GM18502 (cell line): ENCODE measurements at regions not wholly inside any gene's neighbourhood (a gene's known extent, or its start where the extent isn't known, plus 50 kb on each side); places are given as distances from the start of the nearest gene placed in this dataset.
"Not testable (repeated sequence)": the region's sequence is repeated elsewhere in the genome, so short reads cannot be mapped to it uniquely, and the experiment has no call there.

Experiments
- ATAC-seq: cut with Tn5 transposase; IDR thresholded peaks from one replicate; pipeline ENCODE4 v1.9.1; 2021; ENCODE audit warnings: mild to moderate bottlenecking; ENCODE audit not compliant: unreplicated experiment, poor library complexity

DNA sequence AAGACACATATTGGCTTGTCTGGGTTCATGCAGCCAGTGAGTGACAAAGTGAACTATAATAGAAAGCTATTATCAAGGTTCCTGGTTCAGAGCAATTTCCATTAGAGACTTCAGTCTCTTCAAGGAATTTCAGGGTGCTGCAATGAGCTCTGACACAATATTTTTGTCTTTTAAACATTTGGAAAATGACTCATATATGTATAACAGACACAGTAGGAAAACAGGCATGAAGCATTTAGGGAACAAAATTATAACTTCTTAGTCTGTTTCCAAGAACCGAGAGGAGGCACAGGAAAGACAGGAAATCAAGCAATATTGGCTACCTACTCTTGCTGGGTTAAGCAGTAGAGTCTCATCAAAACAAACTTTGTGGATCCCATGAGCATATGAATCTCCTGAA is 170.4 kb downstream of the PTPRC start:
- ATAC-seq: no peak

DNA sequence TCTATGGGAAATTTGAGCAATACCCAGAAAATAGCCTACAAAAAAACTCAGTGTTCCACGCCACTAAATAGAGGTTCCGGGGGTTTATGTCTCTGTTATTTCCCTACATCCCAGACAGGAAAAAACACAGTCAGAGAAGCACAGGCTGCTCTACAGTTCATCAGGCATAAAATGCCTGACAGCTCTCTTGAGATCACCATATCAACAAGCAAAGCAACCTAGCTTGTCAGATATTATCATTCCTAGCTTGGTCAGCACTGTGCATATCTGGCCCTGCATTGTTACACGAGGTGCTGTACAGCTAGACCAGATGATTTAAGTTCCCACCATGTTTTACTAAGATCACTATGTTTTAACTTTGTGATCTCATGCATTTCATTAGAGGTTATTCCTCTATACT is 172.6 kb downstream of the PTPRC start:
- ATAC-seq: no peak

DNA sequence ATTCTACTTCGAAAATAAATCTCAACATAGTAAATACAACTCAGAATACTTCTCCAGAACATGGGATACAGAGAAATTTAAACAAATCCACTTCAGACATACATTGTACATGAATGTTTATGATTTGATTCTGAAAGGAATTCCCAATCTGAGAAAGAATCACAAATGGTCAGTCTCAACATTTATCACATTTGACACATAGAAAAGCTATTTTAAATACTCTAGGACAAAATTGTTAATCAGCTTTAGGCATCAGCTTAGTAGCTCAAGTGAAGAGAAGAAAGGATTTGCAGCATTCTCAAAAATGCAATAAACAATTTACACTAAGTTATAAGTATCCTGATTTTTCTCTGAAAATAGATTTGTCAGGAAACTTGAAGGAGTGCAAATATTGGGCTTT is 184.8 kb downstream of the PTPRC start:
- ATAC-seq: no peak

DNA sequence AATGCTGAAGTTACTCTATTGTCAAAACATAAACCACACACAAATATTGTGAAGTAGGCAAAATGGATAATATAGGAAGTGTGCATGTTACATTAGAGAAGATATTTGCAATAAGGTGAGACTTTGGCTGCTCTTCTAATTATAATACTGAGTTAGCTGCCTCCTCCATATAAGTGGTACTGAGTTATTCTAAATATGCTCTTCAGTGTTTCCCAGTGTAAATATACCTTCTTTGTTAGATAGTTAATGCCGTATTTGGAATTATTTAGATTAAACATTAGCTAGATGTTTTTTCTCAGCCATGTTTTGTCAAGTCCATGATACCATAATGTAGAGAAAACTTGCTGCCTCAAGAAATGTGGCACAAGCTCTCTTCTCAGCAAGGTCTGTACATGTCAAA is 186.4 kb downstream of the PTPRC start:
- ATAC-seq: no peak

DNA sequence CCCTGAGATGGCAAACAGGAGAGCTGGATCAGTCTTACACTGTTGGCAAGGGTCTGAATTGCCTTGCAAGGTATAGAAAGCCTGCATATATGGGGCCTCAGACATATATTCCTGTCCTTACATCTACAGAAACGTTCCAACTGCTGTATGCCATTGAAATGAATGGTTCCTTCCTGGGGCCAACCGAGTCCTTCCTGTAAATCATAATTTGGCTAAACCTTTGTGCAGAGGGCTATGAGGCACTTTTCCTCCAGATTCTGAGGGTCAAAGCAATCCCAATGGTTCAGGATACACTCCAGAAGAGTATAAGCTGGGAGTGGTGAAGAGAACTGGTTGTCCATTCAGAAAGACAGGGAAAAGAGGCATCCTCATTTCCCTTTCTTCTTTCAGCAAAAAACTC is 190.5 kb downstream of the PTPRC start:
- ATAC-seq: no peak

DNA sequence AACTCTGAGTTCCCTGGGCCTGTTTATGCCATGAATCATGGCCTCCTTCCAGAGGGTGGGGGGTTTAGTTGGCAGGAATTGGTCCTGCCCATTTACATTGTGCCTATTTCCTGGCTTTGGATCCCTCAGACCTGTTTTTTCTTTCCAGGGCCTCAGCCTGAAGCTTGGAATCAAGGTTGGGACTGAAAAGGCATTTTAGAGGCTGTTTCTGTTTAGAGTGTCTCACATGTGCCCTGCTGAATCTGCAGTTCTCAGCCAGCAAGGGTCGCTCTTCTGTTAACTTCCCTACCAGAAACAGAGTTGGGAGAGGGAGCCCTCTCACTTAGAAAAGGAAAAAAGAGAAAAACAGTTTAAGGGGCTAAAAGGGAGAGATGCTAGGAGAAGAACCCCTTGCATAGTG is 191.1 kb downstream of the PTPRC start:
- no peak for ATAC-seq

DNA sequence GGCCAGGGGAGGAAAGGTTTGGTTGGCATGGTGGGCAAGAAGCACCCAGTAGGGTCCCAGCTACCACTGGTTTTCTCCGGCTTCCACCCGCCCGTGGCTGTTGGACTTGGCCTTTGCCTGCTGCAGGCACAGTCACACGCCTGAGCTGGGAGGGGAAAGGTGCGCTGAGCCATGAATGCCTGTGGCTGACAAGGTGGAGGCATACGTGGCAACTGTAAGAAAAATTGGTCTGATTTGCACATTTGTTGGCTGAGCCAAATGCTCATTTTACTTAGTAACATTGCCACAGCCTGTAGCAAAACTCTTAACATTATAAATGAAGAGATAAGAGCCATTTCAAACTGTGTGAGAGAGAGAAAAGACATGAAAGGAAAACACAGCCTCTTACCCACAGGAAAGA is 191.6 kb downstream of the PTPRC start:
- ATAC-seq: no peak

DNA sequence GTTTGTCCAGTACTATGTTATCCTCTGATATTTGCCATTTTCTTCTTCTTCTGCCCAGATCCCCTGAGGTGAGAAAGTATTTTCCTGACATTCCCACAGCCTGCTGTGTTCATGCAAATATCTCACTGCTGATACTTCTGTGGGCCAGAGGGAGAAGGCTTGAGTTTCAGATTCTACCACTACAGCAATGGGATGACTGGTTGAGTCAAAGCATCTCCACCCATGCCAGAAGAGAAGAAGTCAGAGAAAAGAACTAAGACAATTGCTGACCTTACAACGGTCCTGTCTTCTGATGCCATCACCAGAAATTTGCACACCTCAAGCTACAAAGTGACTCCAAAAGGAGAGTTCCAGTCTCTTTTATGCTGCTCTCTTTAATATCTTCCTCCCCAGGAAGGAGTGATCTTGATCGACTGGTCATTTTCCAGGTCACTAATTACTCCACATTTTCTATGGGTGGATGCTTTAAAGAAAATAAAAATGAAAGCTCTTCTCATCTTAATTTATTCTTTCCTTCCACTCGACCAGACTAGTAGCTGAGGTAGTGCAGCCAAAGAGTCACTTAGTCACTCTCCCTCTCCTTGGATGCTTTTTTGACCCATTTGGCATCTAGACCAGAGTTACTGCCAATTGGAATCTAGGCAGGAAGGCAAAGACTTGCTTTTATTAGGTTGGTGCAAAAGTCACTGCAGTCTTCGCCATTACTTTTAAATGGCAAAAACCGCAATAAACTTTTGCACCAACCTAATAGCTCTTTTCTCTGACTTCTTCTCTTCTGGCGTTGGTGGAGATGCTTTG is 195.1 kb downstream of the PTPRC start:
- peak; percentile 53 for ATAC-seq

DNA sequence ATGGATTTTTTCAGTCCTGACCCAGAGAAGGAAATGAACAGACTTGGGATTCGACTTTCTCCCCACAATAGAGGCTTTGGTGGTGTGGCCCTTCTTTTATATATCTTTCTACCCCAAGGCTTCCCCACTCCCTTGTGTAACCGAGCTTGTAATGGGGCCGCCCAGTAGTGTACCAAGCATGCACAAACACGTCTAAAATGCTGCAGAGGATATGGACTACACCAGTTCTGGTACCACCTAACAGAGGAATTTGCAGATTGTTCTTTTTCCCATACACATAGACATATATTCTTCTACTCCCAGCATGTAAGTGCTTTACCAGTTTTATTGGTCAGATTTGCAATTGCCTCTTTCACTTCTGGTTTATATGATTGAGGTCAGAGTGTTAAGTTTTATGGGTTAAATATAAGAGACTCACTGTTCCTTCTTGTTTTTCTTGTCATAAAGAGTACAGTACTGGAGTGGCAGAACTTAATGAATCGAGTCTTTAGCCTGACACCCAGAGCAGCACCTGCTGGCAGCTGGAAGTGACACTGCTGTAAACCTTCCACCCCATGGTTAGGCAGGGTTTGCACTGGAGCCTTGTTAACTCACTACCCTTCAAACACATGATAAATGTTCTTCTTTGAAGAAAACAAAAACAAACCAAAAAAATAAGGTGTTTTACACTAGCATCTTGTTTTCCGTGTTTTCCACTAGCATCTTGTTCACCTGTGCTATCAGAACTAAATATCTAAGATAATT is 198.6 kb downstream of the PTPRC start:
- no peak for ATAC-seq

DNA sequence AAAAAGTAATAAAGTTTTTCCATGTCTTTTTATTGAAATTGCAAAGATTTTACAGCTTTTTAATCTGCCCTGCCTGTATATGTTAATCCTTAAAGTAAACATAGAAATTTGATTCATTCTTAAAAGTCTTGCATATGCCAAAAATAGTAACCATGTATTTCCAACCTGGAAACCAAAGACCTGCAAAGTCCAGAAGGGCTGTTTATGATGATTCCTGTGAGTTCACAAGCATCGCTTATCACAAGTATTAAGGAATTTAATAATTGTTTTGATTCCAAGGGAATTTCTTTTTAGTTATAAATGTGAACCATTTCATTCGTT is 199.1 kb downstream of the PTPRC start:
- no peak for ATAC-seq

DNA sequence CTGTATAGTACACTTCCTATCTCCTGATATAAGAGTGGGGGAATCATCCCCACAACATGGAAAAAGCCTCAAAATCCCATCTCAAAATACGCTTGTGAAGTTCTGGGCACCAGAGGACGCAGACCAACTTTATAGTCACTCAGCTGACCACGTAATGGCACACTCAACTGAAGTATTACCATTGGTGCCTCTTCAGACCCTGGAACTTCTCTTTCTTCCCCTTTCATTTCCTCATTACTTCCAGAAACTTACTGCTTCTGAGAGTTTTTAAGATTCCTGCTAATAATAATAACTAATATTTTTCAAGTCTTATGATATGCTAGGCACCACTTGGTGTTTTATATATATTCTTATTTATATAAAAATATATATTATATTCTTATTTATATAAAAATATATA is 202.6 kb downstream of the PTPRC start:
- no peak for ATAC-seq

DNA sequence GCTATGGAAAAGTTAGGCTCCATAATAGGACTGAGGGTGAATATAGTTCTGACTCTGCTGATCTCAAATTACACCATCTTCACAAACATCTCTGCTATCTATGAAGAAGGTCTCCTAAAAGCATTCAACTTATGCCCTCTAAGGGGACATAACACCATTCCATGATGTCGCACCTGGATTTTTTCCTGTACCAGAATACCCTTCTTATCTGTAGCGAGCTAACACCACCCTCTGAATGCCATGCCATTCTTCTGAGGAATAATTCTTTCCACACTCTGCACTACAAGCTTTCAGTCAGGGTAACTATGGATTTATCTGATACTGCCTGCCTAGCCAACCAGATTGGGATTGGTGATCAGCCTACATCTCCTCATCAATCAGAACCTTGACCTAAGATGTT is 203.8 kb downstream of the PTPRC start:
- ATAC-seq: no peak

DNA sequence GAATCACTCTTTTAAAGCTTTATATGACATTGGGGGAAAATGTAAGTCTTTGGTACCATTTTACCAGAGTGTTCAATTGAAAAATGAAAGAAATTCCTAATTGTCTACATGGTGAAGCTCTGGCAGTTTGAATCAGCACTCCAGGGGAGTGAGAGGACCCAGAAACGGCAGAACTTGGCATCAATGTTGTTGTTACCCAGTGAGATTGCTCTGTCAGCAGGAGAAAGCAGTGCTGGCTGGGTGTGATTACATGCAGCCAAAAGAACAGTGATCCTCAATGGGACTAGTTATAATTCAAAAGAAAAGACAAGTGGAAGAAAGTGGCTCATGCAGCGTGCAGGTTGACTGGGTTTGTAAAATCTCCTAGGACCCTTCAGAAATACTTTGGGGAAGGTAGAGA is 206.4 kb downstream of the PTPRC start:
- ATAC-seq: no peak

DNA sequence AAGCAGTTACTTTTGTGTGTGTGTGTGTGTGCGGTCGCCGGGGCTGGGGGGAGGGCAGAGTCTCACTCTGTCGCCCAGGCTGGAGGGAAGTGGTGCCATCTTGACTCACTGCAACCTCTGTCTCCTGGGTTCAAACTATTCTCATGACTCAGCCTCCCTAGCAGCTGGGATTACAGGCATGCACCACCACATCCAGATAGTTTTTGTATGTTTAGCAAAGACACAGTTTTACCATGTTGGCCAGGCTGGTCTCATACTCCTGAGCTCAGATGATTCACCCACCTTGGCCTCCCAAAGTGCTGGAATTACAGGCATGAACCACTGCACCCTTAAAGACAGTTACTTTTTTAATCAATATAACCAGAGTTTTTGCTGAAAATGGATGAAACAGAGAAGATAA is 207.0 kb downstream of the PTPRC start:
- ATAC-seq: no peak

DNA sequence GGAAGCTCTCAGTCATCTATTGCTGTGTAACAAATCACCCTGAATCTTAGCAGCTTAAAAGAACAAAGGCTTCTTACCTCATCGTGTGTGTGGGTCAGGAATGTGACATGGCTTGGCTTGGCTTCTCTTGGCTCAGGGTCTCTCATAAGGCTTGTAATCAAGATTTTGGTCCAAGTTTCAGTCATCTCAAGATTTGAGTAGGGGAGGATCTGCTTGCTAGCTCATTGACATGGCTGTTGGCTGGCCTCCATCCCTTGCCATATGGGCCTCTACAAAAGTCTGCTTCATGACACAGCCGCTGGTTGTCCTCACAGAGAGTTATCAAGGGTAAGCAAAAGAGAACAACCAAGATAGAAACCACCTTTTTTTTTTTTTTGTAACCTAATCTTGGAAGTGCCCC is 207.7 kb downstream of the PTPRC start:
- ATAC-seq: no peak

DNA sequence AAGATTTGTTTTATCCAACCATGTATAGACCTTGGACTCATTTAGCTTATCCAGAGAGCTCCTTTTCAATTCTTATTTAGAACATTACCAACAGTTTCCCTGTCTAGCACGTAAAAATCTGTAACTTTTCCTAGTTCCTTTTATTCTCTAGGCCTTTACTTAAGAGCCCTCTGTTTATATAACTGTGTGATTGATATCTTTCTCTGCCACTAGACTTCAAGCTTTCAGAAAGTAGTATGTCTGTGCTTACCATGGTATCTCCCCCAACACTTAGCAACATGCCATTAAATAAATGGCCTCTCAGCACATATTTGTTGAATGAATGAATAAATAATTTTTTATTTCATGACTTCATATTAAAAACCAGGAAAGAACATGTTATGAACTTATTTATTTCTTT is 209.4 kb downstream of the PTPRC start:
- no peak for ATAC-seq

DNA sequence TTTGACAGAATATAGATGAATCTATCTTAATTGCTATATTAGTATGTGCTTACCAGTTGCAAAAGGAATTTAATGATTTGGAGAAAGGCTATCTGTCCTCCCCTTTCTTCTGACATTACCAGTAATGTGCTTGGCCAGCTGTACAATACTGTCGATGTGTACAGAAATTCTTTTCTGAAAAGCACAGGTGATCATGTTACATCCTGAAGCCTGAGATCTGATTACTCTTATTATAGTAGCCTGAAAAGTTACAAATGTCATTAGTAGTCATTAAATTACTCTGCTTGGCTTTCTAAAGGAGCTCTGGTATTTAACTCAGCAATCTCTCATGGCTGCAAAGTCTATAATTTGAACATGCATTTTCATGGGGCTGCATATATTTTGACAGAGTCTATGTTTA is 209.8 kb downstream of the PTPRC start:
- no peak for ATAC-seq

DNA sequence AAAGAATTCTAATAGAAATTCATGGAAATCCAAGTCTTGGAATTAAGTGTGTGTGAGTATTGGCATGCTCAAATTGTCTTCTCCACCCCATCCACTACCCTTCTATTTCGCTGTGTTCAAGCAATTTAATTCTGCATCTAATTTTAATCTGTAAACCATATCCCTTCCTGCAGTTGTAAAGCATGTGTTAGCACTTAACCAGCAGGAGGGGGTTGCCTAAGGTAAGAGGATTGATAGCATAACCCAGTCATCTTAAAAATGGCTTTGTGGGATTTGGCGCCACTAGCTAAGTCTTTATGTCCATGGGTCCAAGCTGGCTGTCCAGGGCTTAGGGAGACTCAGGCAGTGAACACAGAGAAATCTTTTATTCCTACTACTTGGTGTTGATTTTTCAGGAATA is 210.3 kb downstream of the PTPRC start:
- ATAC-seq: no peak

DNA sequence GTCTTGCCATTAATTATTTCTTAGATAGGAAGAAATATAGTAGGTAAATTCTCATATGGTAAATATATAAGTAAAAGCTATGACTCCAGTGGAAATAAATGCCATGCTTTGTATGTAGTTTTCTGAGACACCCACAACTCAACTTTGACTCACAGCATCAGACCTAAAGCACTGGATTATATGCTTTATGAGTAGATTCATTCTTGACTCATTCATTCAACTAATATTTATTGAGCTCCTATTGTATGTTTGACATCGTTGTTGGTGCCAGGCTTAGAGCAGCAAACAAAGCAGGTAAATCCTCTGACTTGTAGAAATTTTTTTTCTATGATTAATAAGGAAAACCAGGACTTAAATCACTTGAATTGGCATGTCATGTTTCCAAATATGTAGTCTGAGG is 211.4 kb downstream of the PTPRC start:
- no peak for ATAC-seq

DNA sequence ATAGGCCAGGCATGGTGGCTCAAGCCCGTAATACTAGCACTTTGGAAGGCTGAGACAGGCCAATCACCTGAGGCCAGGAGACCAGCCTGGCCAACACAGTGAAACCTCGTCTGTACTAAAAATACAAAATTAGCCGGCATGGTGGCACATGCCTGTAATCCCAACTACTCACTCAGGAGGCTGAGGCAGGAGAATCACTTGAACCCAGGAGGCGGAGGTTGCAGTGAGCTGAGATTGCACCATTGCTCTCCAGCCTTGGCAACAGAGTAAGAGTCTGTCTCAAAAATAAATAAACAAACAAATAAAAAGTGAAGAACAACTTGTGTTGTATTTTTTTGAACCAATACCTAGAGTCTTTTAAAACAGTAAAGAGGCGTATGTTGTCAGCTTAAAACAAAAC is 212.1 kb downstream of the PTPRC start:
- ATAC-seq: not testable (repeated sequence)

DNA sequence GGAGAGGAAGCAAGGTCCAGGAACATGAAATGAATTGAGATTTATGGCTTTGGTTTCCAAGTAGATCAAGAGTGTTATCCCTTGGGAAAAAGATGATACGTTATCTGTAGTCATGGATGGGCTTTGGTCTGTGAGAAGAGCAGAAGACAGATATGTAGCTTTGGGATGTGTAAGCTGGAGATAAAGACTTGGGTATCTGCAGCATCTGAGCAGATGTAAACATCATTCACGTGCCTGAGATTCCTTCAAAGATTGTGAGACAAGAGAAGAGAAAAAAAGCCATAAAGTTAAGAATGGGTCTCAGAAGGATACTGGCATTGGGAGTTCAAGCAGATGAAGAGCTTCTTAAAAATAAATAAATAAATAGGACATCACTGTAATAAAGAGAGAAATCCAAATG is 217.8 kb downstream of the PTPRC start:
- ATAC-seq: no peak

DNA sequence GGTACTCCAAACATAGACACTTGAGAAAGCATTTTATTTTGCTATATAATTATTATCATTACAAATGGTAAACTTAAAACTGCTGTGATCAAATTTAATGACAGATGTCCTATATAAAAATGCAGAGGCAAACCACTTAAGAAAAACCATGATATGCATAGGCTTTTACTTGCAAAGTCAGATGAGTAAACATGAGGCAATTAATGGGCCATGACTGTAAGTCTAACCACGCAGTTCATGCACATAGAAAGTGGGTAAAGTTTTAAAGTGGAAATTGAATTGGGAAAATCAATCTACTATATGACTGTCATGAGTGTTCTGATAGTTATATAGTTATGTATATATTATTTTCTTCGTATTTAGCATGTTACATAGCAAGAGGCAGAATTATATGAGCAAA is 219.2 kb downstream of the PTPRC start:
- ATAC-seq: no peak
